ENCODE measurements at regions not wholly inside any gene's neighbourhood (a gene's known extent, or its start where the extent isn't known, plus 50 kb on each side); places are given as distances from the start of the nearest gene placed in this dataset.

- Histone ChIP-seq H3K4me3 (ENCODE audit: low read depth, low read length) (no peak overlapping the region), H3K4me1 (no peaks in the 10 kb centered on the region), H2AFZ (no peak overlapping the region), H3K9me3 (ENCODE audit: control insufficient read depth, low read length) (no peaks in the 10 kb centered on the region), H3K4me2 (ENCODE audit: low read length) (no peak overlapping the region), H3K9ac (no peak overlapping the region), H3K27me3 (ENCODE audit: control insufficient read depth, insufficient read depth, low read length) (no peaks in the 10 kb centered on the region), H3K79me2 (no peaks in the 10 kb centered on the region), H3K36me3 (ENCODE audit: control insufficient read depth, insufficient read depth, low read length) (no peaks in the 10 kb centered on the region), H3K27ac (no peak overlapping the region)
- TF ChIP-seq CTCF (IDR thresholded peaks at IDR 0.05), result no peak
Observed at GRCh38 chr3:190988102-190988501, 125.6 kb upstream of the GMNC start.

- no peak overlapping the region for H3K4me3 ChIP-seq (ENCODE audit: low read depth, low read length)
- no peak for TF ChIP-seq CTCF (IDR thresholded peaks at IDR 0.05)
- no peak overlapping the region for H3K27ac ChIP-seq
Observed at GRCh38 chr3:190984502-190985244, 122.2 kb upstream of the GMNC start.

GRCh38 chr3:190983875-190984274 is 121.4 kb upstream of the GMNC start:
- Histone ChIP-seq H2AFZ (no peak overlapping the region), H3K4me3 (ENCODE audit: low read depth, low read length) (no peak overlapping the region), H3K36me3 (ENCODE audit: control insufficient read depth, insufficient read depth, low read length) (no peaks in the 10 kb centered on the region), H3K4me1 (no peaks in the 10 kb centered on the region), H3K9me3 (ENCODE audit: control insufficient read depth, low read length) (no peaks in the 10 kb centered on the region), H3K4me2 (ENCODE audit: low read length) (no peak overlapping the region), H3K27ac (no peak overlapping the region), H3K27me3 (ENCODE audit: control insufficient read depth, insufficient read depth, low read length) (no peaks in the 10 kb centered on the region), H3K9ac (no peak overlapping the region), H3K79me2 (no peaks in the 10 kb centered on the region)
- TF ChIP-seq CTCF (IDR thresholded peaks at IDR 0.05), result no peak

More at GRCh38 chr3:190984502-190985244, 122.2 kb upstream of the GMNC start:
- Histone ChIP-seq H3K9me3 (ENCODE audit: control insufficient read depth, low read length) (no peaks in the 10 kb centered on the region), H3K4me1 (no peaks in the 10 kb centered on the region), H3K27me3 (ENCODE audit: control insufficient read depth, insufficient read depth, low read length) (no peaks in the 10 kb centered on the region), H3K9ac (no peak overlapping the region), H3K4me2 (ENCODE audit: low read length) (no peak overlapping the region), H2AFZ (no peak overlapping the region), H3K79me2 (no peaks in the 10 kb centered on the region), H3K36me3 (ENCODE audit: control insufficient read depth, insufficient read depth, low read length) (no peaks in the 10 kb centered on the region)

GRCh38 chr3:190973771-190974170 is 111.3 kb upstream of the GMNC start:
- Histone ChIP-seq H3K27ac (no peak overlapping the region), H3K4me2 (ENCODE audit: low read length) (no peak overlapping the region), H2AFZ (no peak overlapping the region), H3K9me3 (ENCODE audit: control insufficient read depth, low read length) (no peaks in the 10 kb centered on the region), H3K9ac (no peak overlapping the region), H3K4me3 (ENCODE audit: low read depth, low read length) (no peak overlapping the region), H3K4me1 (no peaks in the 10 kb centered on the region), H3K27me3 (ENCODE audit: control insufficient read depth, insufficient read depth, low read length) (no peaks in the 10 kb centered on the region), H3K36me3 (ENCODE audit: control insufficient read depth, insufficient read depth, low read length) (no peaks in the 10 kb centered on the region), H3K79me2 (no peaks in the 10 kb centered on the region)
- TF ChIP-seq CTCF (IDR thresholded peaks at IDR 0.05), result no peak

- Histone ChIP-seq H3K79me2 (no peaks in the 10 kb centered on the region), H3K27me3 (ENCODE audit: control insufficient read depth, insufficient read depth, low read length) (no peaks in the 10 kb centered on the region), H3K9me3 (ENCODE audit: control insufficient read depth, low read length) (no peaks in the 10 kb centered on the region), H3K4me1 (no peaks in the 10 kb centered on the region), H2AFZ (no peak overlapping the region), H3K27ac (no peak overlapping the region), H3K4me3 (ENCODE audit: low read depth, low read length) (no peak overlapping the region), H3K4me2 (ENCODE audit: low read length) (no peak overlapping the region), H3K36me3 (ENCODE audit: control insufficient read depth, insufficient read depth, low read length) (no peaks in the 10 kb centered on the region), H3K9ac (no peak overlapping the region)
- no peak for TF ChIP-seq CTCF (IDR thresholded peaks at IDR 0.05)
Observed at GRCh38 chr3:190972840-190973270, 110.4 kb upstream of the GMNC start.

All from parathyroid adenoma (tissue), 2 donors.